A549 (cell line): ENCODE measurements at regions not wholly inside any gene's neighbourhood (a gene's known extent, or its start where the extent isn't known, plus 50 kb on each side); places are given as distances from the start of the nearest gene placed in this dataset.

Experiments used
- ATAC-seq, 2 experiments: fragments of 200-7000 bp in 1 of 2; fragments of >200 bp in 1 of 2; cut with Nextera tagmentation in 1 of 2; cut with Tn5 transposase in 1 of 2; 3 replicates each; pipeline versions ENCODE4 v1.8.0 to v1.9.1; 2018 to 2020; ENCODE audit warnings: mild to moderate bottlenecking in 1 of 2, moderate library complexity in 1 of 2
- CTCF ChIA-PET: fragments of 300-600 bp; sonication (Branson Sonifier 250); formaldehyde crosslinking; extraction: SDS; loops from one replicate; lab custom pipeline; 2021; ENCODE audit warnings: antibody characterized with exemption, inconsistent platforms; lab: Yijun Ruan, JAX
- POLR2A ChIA-PET: fragments of 350-600 bp; formaldehyde crosslinking; extraction: SDS; loops from one replicate; lab custom pipeline; 2021; ENCODE audit warnings: antibody characterized with exemption, inconsistent platforms; lab: Yijun Ruan, JAX
- DNase-seq, 2 experiments: peaks; one replicate each; pipeline versions ENCODE4 v3.0.0 to v3.0.0-alpha.2; 2011 to 2016; ENCODE audit warnings: low read depth in 1 of 2, low spot score in 1 of 2
- FAIRE-seq: peaks from 2 replicates; lab custom pipeline; 2011; peaks lifted over from hg19 to GRCh38; lab: Jason Lieb, UNC
- H3K27ac ChIP-seq, 2 experiments: fragments of >200 bp; sonication (Bioruptor Twin); formaldehyde crosslinking; 3 replicates each; pipeline ENCODE4 v1.5.1; 2016 to 2017
- H3K4me1 ChIP-seq: fragments of >200 bp; sonication (Bioruptor Twin); formaldehyde crosslinking; 3 replicates; pipeline ENCODE4 v1.6.1; 2016
- H3K4me2 ChIP-seq: fragments of >200 bp; sonication (Bioruptor Twin); formaldehyde crosslinking; 3 replicates; pipeline ENCODE4 v1.6.1; 2016
- H3K4me3 ChIP-seq: fragments of >200 bp; sonication (Bioruptor Twin); formaldehyde crosslinking; 3 replicates; pipeline ENCODE4 v1.5.1; 2016
- H3K9me3 ChIP-seq: fragments of >200 bp; sonication (Bioruptor Twin); formaldehyde crosslinking; 3 replicates; pipeline ENCODE4 v1.6.1; 2016
- BHLHE40 ChIP-seq: IDR thresholded peaks from 2 replicates; pipeline ENCODE4 v1.6.1; 2012; ENCODE audit warnings: low read depth, low read length, inconsistent platforms
- CHD4 ChIP-seq: fragments of 200-600 bp; sonication (generic); IDR thresholded peaks from 2 replicates; pipeline ENCODE4 v1.6.1; 2016; ENCODE audit warnings: antibody characterized with exemption, mild to moderate bottlenecking, borderline replicate concordance
- EP300 ChIP-seq, 2 experiments: fragments of >200 bp; sonication (Bioruptor Twin); formaldehyde crosslinking; IDR thresholded peaks; 2 replicates in 1 of 2; 3 replicates in 1 of 2; pipeline ENCODE4 v1.6.1; 2016 to 2017
- ESRRA ChIP-seq: fragments of 150-350 bp; IDR thresholded peaks from 2 replicates; pipeline ENCODE4 v1.6.1; 2014; ENCODE audit warnings: mild to moderate bottlenecking, low read length, borderline replicate concordance
- FOSL2 ChIP-seq, 2 experiments: fragments of 450-650 bp in 1 of 2; fragments of >200 bp in 1 of 2; sonication (Bioruptor Twin) in 1 of 2; formaldehyde crosslinking; IDR thresholded peaks; 2 replicates each; pipeline versions ENCODE4 v1.5.0 to v1.6.1; 2016 to 2020; ENCODE audit warnings: mild to moderate bottlenecking in 1 of 2, moderate library complexity in 1 of 2
- GATA3 ChIP-seq: IDR thresholded peaks from 2 replicates; pipeline ENCODE4 v1.6.1; 2012; ENCODE audit warnings: borderline replicate concordance
- HEYL ChIP-seq: fragments of 250-450 bp; sonication (Bioruptor Pico); IDR thresholded peaks from 2 replicates; pipeline ENCODE4 v1.8.0; 2021; ENCODE audit warnings: mild to moderate bottlenecking, moderate library complexity
- HOXA7 ChIP-seq: fragments of 250-450 bp; sonication (Bioruptor Pico); IDR thresholded peaks from 2 replicates; pipeline ENCODE4 v1.5.0; 2020; ENCODE audit warnings: mild to moderate bottlenecking, moderate library complexity
- HOXB5 ChIP-seq: fragments of 250-450 bp; sonication (Bioruptor Pico); IDR thresholded peaks from 2 replicates; pipeline ENCODE4 v1.5.0; 2020; ENCODE audit warnings: mild to moderate bottlenecking, moderate library complexity
- KDM5A ChIP-seq: fragments of 200-600 bp; sonication (generic); IDR thresholded peaks from 2 replicates; pipeline ENCODE4 v1.6.1; 2016; ENCODE audit warnings: antibody characterized with exemption, mild to moderate bottlenecking
- MYC ChIP-seq: IDR thresholded peaks from 2 replicates; pipeline ENCODE4 v1.6.1; 2012; ENCODE audit warnings: mild to moderate bottlenecking, inconsistent platforms, low read length, improper control_type of control experiment, borderline replicate concordance
- NPAS2 ChIP-seq: fragments of 250-450 bp; sonication (Bioruptor Pico); IDR thresholded peaks from 2 replicates; pipeline ENCODE4 v1.8.0; 2022; ENCODE audit warnings: mild to moderate bottlenecking, moderate library complexity, borderline replicate concordance
- POLR2AphosphoS2 ChIP-seq: conservative IDR thresholded peaks from 2 replicates; pipeline ENCODE4 v1.6.1; 2012; ENCODE audit warnings: low read length, improper control_type of control experiment, inconsistent platforms
- RFX5 ChIP-seq: fragments of 450-650 bp; IDR thresholded peaks from 2 replicates; pipeline ENCODE4 v1.7.1; 2014; ENCODE audit warnings: antibody characterized with exemption, mild to moderate bottlenecking, moderate library complexity
- RNF2 ChIP-seq: fragments of 200-600 bp; sonication (generic); IDR thresholded peaks from 2 replicates; pipeline ENCODE4 v1.6.1; 2016; ENCODE audit warnings: low read depth, mild to moderate bottlenecking, antibody characterized with exemption, moderate library complexity, borderline replicate concordance
- SMC3 ChIP-seq: fragments of >200 bp; sonication (Bioruptor Twin); formaldehyde crosslinking; IDR thresholded peaks from 3 replicates; pipeline ENCODE4 v1.6.1; 2018; ENCODE audit warnings: inconsistent platforms
- TFCP2L1 ChIP-seq: fragments of 250-450 bp; sonication (Bioruptor Pico); IDR thresholded peaks from 2 replicates; pipeline ENCODE4 v1.5.0; 2021; ENCODE audit warnings: mild to moderate bottlenecking
- ZC3H11A ChIP-seq: fragments of 450-650 bp; IDR thresholded peaks from 2 replicates; pipeline ENCODE4 v1.6.1; 2014; ENCODE audit warnings: antibody characterized with exemption, mild to moderate bottlenecking
- ZFP36 ChIP-seq: fragments of 450-650 bp; IDR thresholded peaks from 2 replicates; pipeline ENCODE4 v1.6.1; 2014; ENCODE audit warnings: borderline replicate concordance; ENCODE audit not compliant: partially characterized antibody
- WGBS: methylation state at CpG from one replicate; pipeline ENCODE4 v1.1.6; 2017; ENCODE audit errors: missing lambda C conversion rate; 5-methylcytosine and 5-hydroxymethylcytosine counted together
- TF ChIP-seq, protein P1 (sequence below): fragments of 200-600 bp; sonication (generic); IDR thresholded peaks from 2 replicates; pipeline ENCODE4 v1.6.1; 2016; ENCODE audit warnings: antibody characterized with exemption, mild to moderate bottlenecking, moderate library complexity
- TF ChIP-seq, protein P2 (sequence below): fragments of 150-350 bp; IDR thresholded peaks from 2 replicates; pipeline ENCODE4 v1.6.1; 2014; ENCODE audit warnings: low read depth, mild to moderate bottlenecking, low read length
- TF ChIP-seq, protein P3 (sequence below): fragments of 250-450 bp; sonication (Bioruptor Pico); IDR thresholded peaks from 2 replicates; pipeline ENCODE4 v1.5.0; 2020; ENCODE audit warnings: low read depth, mild to moderate bottlenecking, moderate library complexity
- TF ChIP-seq, protein P4 (sequence below): fragments of >200 bp; sonication (Bioruptor Twin); formaldehyde crosslinking; IDR thresholded peaks from 3 replicates; pipeline ENCODE4 v1.6.1; 2016

DNA sequence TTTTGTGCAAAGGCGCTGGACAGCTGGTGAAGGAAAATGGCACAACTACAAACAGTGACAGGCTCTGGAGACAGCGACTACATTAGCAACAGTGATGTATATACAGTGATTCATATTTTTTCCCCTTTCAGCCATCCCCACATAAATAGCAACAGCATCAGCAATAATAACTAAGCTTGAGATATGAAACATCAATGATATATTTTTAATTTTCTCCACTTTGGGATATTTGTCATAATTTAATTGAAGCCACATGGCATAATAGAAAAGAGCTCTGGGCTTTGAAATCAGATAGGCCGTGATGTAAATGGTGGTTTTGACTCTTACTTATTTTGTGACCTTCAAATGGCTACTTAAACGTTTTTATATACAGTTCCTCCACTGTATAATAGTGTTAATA, 764.3 kb upstream of the PRMT6 start (continued):
- TF ChIP-seq, protein P1, sequence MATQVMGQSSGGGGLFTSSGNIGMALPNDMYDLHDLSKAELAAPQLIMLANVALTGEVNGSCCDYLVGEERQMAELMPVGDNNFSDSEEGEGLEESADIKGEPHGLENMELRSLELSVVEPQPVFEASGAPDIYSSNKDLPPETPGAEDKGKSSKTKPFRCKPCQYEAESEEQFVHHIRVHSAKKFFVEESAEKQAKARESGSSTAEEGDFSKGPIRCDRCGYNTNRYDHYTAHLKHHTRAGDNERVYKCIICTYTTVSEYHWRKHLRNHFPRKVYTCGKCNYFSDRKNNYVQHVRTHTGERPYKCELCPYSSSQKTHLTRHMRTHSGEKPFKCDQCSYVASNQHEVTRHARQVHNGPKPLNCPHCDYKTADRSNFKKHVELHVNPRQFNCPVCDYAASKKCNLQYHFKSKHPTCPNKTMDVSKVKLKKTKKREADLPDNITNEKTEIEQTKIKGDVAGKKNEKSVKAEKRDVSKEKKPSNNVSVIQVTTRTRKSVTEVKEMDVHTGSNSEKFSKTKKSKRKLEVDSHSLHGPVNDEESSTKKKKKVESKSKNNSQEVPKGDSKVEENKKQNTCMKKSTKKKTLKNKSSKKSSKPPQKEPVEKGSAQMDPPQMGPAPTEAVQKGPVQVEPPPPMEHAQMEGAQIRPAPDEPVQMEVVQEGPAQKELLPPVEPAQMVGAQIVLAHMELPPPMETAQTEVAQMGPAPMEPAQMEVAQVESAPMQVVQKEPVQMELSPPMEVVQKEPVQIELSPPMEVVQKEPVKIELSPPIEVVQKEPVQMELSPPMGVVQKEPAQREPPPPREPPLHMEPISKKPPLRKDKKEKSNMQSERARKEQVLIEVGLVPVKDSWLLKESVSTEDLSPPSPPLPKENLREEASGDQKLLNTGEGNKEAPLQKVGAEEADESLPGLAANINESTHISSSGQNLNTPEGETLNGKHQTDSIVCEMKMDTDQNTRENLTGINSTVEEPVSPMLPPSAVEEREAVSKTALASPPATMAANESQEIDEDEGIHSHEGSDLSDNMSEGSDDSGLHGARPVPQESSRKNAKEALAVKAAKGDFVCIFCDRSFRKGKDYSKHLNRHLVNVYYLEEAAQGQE, result no peak
- TF ChIP-seq, protein P2, sequence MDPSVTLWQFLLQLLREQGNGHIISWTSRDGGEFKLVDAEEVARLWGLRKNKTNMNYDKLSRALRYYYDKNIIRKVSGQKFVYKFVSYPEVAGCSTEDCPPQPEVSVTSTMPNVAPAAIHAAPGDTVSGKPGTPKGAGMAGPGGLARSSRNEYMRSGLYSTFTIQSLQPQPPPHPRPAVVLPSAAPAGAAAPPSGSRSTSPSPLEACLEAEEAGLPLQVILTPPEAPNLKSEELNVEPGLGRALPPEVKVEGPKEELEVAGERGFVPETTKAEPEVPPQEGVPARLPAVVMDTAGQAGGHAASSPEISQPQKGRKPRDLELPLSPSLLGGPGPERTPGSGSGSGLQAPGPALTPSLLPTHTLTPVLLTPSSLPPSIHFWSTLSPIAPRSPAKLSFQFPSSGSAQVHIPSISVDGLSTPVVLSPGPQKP, result no peak
- no peak for TF ChIP-seq MYC
- TF ChIP-seq GATA3, result no peak

DNA sequence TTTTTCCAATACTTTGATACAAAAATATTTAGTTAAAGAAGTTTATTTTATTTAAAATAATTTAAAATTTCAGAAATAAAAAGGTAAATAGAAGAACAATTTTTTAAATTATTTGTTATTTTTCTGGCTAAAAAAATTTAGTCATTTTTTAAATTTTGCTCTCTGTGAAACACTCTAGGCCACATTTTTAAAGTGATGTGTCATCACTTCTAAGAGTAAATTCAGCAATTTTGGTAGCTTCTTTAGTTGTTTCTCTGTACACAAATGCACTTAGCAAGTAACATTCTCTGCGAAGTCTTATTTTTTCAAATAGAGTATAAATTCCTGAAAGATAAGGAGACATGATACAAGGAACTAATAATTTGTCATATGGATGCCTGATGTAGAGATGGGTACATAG, 760.0 kb upstream of the PRMT6 start:
- Histone ChIP-seq H3K4me1 (no peaks in the 10 kb centered on the region), H3K9me3 (no peaks in the 10 kb centered on the region), H3K4me3 (no peak overlapping the region), H3K27ac (no peak overlapping the region), H3K4me2 (no peak overlapping the region)
- ChIA-PET POLR2A (no interaction called here), CTCF (no interaction called here)
- TF ChIP-seq KDM5A (no peak), CHD4 (no peak), ZFP36 (no peak), ESRRA (no peak), RNF2 (no peak), HEYL (CRISPR knock-in tag) (no peak), NPAS2 (CRISPR knock-in tag) (no peak), FOSL2 (IDR thresholded peaks at IDR 0.05) (no peak), FOSL2 (CRISPR knock-in tag; IDR thresholded peaks at IDR 0.05) (no peak), HOXA7 (CRISPR knock-in tag) (no peak), RFX5 (no peak), GATA3 (no peak), SMC3 (no peak), POLR2AphosphoS2 (no peak), BHLHE40 (no peak), ZC3H11A (no peak), TFCP2L1 (CRISPR knock-in tag) (no peak), HOXB5 (CRISPR knock-in tag) (no peak), EP300 (IDR thresholded peaks at IDR 0.05) (no peak)
- TF ChIP-seq, protein P3, sequence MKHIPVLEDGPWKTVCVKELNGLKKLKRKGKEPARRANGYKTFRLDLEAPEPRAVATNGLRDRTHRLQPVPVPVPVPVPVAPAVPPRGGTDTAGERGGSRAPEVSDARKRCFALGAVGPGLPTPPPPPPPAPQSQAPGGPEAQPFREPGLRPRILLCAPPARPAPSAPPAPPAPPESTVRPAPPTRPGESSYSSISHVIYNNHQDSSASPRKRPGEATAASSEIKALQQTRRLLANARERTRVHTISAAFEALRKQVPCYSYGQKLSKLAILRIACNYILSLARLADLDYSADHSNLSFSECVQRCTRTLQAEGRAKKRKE (CRISPR knock-in tag), result no peak
- TF ChIP-seq, protein P4, sequence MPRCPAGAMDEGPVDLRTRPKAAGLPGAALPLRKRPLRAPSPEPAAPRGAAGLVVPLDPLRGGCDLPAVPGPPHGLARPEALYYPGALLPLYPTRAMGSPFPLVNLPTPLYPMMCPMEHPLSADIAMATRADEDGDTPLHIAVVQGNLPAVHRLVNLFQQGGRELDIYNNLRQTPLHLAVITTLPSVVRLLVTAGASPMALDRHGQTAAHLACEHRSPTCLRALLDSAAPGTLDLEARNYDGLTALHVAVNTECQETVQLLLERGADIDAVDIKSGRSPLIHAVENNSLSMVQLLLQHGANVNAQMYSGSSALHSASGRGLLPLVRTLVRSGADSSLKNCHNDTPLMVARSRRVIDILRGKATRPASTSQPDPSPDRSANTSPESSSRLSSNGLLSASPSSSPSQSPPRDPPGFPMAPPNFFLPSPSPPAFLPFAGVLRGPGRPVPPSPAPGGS, result no peak
- ATAC-seq (no peak), FAIRE-seq (no peak), DNase-seq (no peak)
- 19% methylated on average over 1 of the region's 1 CpG for WGBS
